DMS 273 treated with DMSO at 0.1 percent for 48 hours (cell line): ENCODE measurements at regions not wholly inside any gene's neighbourhood (a gene's known extent, or its start where the extent isn't known, plus 50 kb on each side); places are given as distances from the start of the nearest gene placed in this dataset.

Source experiments
- DNase-seq: peaks from one replicate; lab custom pipeline; 2025; lab: John Stamatoyannopoulos, UW

GRCh38 chr2:5539282-5540165 lies 152.7 kb upstream of the SOX11 start:
- DNase-seq, result no peak

- no peak for DNase-seq
These were observed 151.3 kb upstream of the SOX11 start for GRCh38 chr2:5540856-5541255.

GRCh38 chr2:5544205-5544786 lies 147.9 kb upstream of the SOX11 start:
- no peak for DNase-seq

GRCh38 chr2:5546181-5546580 lies 146.0 kb upstream of the SOX11 start:
- no peak for DNase-seq

- no peak for DNase-seq
These were observed 143.0 kb upstream of the SOX11 start for GRCh38 chr2:5548991-5549715.

GRCh38 chr2:5549771-5550170 lies 142.4 kb upstream of the SOX11 start:
- no peak for DNase-seq

- no peak for DNase-seq
These were observed 136.5 kb upstream of the SOX11 start for GRCh38 chr2:5555636-5556035.

- no peak for DNase-seq
These were observed 131.2 kb upstream of the SOX11 start for GRCh38 chr2:5561006-5561405.

GRCh38 chr2:5562426-5562825 lies 129.8 kb upstream of the SOX11 start:
- no peak for DNase-seq

GRCh38 chr2:5562865-5563264 lies 129.3 kb upstream of the SOX11 start:
- no peak for DNase-seq

GRCh38 chr2:5563411-5563810 lies 128.8 kb upstream of the SOX11 start:
- DNase-seq, result no peak

- DNase-seq, result no peak
These were observed 122.9 kb upstream of the SOX11 start for GRCh38 chr2:5569256-5569655.

GRCh38 chr2:5576015-5576414 lies 116.2 kb upstream of the SOX11 start:
- no peak for DNase-seq

- DNase-seq, result no peak
These were observed 104.4 kb upstream of the SOX11 start for GRCh38 chr2:5587766-5588165.

- no peak for DNase-seq
These were observed 103.6 kb upstream of the SOX11 start for GRCh38 chr2:5588601-5589000.

GRCh38 chr2:5589183-5589582 lies 103.0 kb upstream of the SOX11 start:
- no peak for DNase-seq

- no peak for DNase-seq
These were observed 101.3 kb upstream of the SOX11 start for GRCh38 chr2:5590886-5591285.

GRCh38 chr2:5592916-5593315 lies 99.3 kb upstream of the SOX11 start:
- no peak for DNase-seq

- DNase-seq, result no peak
These were observed 97.9 kb upstream of the SOX11 start for GRCh38 chr2:5594249-5594695.

- DNase-seq, result no peak
These were observed 95.3 kb upstream of the SOX11 start for GRCh38 chr2:5596868-5597267.

- DNase-seq, result no peak
These were observed 94.0 kb upstream of the SOX11 start for GRCh38 chr2:5598156-5598555.

- DNase-seq, result no peak
These were observed 83.0 kb upstream of the SOX11 start for GRCh38 chr2:5609201-5609600.

- DNase-seq, result no peak
These were observed 79.5 kb upstream of the SOX11 start for GRCh38 chr2:5612666-5613065.
